Nephron (organoid): ENCODE measurements at regions not wholly inside any gene's neighbourhood (a gene's known extent, or its start where the extent isn't known, plus 50 kb on each side); places are given as distances from the start of the nearest gene placed in this dataset.

ENCODE experiments used
- H3K27ac Mint-ChIP-seq, 3 experiments: 2 replicates each; pipeline ENCODE4 v1.8.0; 2020; ENCODE audit warnings: mixed read lengths in 3 of 3, mild to moderate bottlenecking in 2 of 3, moderate library complexity in 1 of 3
- H3K27me3 Mint-ChIP-seq: 2 replicates; pipeline ENCODE4 v1.8.0; 2021; ENCODE audit warnings: low read depth, mild to moderate bottlenecking, moderate library complexity, mixed read lengths
- H3K36me3 Mint-ChIP-seq: 2 replicates; pipeline ENCODE4 v1.8.0; 2020; ENCODE audit warnings: low read depth, mixed read lengths
- H3K4me1 Mint-ChIP-seq: 2 replicates; pipeline ENCODE4 v1.8.0; 2020; ENCODE audit warnings: mixed read lengths
- H3K4me3 Mint-ChIP-seq, 3 experiments: 2 replicates each; pipeline ENCODE4 v1.8.0; 2020; ENCODE audit warnings: mild to moderate bottlenecking in 3 of 3, mixed read lengths in 3 of 3, moderate library complexity in 2 of 3
- H3K9me3 Mint-ChIP-seq: 2 replicates; pipeline ENCODE4 v1.8.0; 2020; ENCODE audit warnings: mixed read lengths
- TF ChIP-seq, protein P1 (sequence below), 3 experiments: fragments of 200-600 bp; sonication (generic); IDR thresholded peaks; one replicate each; pipeline ENCODE4 v1.5.0; 2021; ENCODE audit warnings: antibody characterized with exemption in 3 of 3; ENCODE audit not compliant: unreplicated experiment in 3 of 3

DNA sequence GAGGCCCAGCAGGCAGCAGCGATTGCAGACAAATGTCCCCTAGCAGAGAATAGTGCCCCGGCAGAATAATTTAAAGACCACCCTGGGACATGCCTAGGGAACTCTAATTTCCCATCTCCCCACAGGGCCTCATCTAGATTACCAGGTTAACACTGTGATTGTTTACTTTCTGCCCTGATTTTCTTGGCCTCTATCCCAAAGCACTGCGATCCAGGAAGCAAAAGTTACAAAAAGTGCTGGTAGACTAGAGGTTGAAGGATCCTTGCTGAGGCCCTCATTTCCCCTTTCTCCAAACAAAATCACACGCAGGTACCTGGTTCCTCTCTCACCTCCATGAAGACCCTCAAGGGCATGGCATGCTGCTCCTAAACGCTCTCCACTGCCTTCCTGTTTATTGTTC lies 229.7 kb downstream of the C1orf94 start:
- no peaks in the 10 kb centered on the region for H3K36me3 Mint-ChIP-seq
- no peaks in the 10 kb centered on the region for H3K27me3 Mint-ChIP-seq
- peaks cover 3% of the 10 kb centered on the region for H3K9me3 Mint-ChIP-seq
- no peak overlapping the region for H3K4me3 Mint-ChIP-seq
- H3K27ac Mint-ChIP-seq = peak overlapping the region; percentile 31 to 83 (median 35)
- peaks cover 27% of the 10 kb centered on the region for H3K4me1 Mint-ChIP-seq
- TF ChIP-seq, protein P1, sequence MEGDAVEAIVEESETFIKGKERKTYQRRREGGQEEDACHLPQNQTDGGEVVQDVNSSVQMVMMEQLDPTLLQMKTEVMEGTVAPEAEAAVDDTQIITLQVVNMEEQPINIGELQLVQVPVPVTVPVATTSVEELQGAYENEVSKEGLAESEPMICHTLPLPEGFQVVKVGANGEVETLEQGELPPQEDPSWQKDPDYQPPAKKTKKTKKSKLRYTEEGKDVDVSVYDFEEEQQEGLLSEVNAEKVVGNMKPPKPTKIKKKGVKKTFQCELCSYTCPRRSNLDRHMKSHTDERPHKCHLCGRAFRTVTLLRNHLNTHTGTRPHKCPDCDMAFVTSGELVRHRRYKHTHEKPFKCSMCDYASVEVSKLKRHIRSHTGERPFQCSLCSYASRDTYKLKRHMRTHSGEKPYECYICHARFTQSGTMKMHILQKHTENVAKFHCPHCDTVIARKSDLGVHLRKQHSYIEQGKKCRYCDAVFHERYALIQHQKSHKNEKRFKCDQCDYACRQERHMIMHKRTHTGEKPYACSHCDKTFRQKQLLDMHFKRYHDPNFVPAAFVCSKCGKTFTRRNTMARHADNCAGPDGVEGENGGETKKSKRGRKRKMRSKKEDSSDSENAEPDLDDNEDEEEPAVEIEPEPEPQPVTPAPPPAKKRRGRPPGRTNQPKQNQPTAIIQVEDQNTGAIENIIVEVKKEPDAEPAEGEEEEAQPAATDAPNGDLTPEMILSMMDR (IDR thresholded peaks at IDR 0.05; ENCODE audit: unreplicated experiment in 3 of 3) = no peak

DNA sequence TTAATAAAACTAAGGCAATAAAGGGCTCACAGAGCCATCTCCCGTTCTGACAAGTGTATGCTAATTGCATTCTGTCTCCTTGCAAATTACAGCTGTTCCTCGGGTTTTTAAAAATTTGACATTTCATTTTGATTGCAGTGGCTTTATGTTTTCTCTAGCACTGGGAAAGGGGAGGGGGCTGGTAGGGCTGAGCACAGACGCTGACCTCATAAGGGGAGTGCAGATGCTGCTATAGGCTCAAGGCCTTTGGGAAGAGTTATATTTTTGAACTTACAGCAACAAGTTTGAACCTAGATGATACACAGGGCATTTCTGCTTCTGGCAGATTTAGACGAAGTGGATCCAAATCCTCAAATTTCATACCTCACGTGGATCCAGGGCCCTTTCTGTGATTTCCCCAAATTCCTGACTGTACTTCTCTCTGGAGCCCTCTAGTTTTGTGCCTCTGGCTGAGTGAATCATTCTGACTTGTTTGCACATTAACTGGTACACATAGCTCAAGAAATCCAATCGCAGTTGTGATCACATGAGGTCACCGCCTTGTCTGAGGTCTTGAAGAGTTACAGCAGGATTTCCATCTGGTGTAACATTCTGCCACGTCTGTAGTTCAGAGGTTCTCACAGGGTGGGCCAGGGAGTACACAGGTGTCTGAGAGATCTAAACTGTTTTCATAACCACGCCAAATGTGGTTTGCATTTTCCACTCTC lies 230.3 kb downstream of the C1orf94 start:
- peaks cover 3% of the 10 kb centered on the region for H3K9me3 Mint-ChIP-seq
- peak overlapping the region in 1 of 3 experiments; percentile 4 for H3K4me3 Mint-ChIP-seq
- H3K36me3 Mint-ChIP-seq = no peaks in the 10 kb centered on the region
- peaks cover 27% of the 10 kb centered on the region for H3K4me1 Mint-ChIP-seq
- peak overlapping the region; percentile 31 to 83 (median 35) for H3K27ac Mint-ChIP-seq
- peaks cover 2% of the 10 kb centered on the region for H3K27me3 Mint-ChIP-seq
- TF ChIP-seq, protein P1 (IDR thresholded peaks at IDR 0.05; ENCODE audit: unreplicated experiment in 3 of 3) = no peak

DNA sequence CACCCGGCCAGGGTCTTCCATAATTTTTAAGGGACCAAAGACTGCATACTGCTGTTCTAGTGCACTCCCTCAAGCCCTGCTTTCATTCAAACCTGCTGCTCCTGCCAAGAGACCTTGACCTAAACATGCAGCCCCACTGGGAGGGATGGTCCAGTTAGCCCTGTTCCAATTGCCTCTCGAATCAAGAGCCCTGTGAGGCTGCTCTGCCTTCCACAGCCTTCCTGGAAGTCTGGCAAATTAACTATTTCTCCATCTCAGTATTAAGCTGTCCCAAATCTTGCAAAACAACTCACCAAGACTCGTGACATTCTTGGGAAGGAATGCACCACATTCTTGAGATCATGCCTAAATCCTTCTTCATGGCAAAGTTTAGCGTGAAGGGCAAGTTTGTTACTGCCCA lies 231.3 kb downstream of the C1orf94 start:
- H3K27me3 Mint-ChIP-seq = peaks cover 3% of the 10 kb centered on the region
- TF ChIP-seq, protein P1 (IDR thresholded peaks at IDR 0.05; ENCODE audit: unreplicated experiment in 3 of 3) = no peak
- no peak overlapping the region for H3K4me3 Mint-ChIP-seq
- H3K4me1 Mint-ChIP-seq = peaks cover 33% of the 10 kb centered on the region
- peaks cover 3% of the 10 kb centered on the region for H3K9me3 Mint-ChIP-seq
- no peaks in the 10 kb centered on the region for H3K36me3 Mint-ChIP-seq
- no peak overlapping the region for H3K27ac Mint-ChIP-seq

DNA sequence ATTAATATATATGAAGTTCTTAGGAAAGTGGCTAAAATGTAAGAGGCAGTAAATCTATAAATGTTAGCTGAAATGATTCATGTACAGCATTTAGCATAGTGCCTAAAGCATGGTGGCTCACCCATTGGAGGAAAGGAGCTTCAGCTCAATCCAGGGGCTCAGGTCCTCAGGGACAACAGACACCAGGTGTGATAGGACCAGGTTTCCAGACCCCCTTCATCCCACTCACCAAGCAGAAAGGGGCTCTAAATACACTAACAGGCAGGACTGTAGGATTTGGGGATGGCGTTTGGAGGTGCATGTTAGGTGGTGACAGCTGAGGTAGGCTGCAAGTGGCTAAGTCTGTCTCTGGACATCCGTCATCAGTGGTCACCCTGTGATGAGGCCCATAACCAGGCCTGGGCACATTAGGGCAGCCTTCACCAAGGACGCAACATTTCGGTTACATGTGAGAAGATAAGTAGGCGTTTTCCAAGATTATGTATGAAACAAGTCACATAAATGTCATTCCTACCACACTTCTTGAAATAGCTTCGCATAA lies 233.1 kb downstream of the C1orf94 start:
- peaks cover 42% of the 10 kb centered on the region for H3K4me1 Mint-ChIP-seq
- H3K27ac Mint-ChIP-seq = no peak overlapping the region
- H3K36me3 Mint-ChIP-seq = no peaks in the 10 kb centered on the region
- H3K4me3 Mint-ChIP-seq = no peak overlapping the region
- H3K27me3 Mint-ChIP-seq = peaks cover 12% of the 10 kb centered on the region
- no peaks in the 10 kb centered on the region for H3K9me3 Mint-ChIP-seq
- TF ChIP-seq, protein P1 (IDR thresholded peaks at IDR 0.05; ENCODE audit: unreplicated experiment in 3 of 3) = no peak

DNA sequence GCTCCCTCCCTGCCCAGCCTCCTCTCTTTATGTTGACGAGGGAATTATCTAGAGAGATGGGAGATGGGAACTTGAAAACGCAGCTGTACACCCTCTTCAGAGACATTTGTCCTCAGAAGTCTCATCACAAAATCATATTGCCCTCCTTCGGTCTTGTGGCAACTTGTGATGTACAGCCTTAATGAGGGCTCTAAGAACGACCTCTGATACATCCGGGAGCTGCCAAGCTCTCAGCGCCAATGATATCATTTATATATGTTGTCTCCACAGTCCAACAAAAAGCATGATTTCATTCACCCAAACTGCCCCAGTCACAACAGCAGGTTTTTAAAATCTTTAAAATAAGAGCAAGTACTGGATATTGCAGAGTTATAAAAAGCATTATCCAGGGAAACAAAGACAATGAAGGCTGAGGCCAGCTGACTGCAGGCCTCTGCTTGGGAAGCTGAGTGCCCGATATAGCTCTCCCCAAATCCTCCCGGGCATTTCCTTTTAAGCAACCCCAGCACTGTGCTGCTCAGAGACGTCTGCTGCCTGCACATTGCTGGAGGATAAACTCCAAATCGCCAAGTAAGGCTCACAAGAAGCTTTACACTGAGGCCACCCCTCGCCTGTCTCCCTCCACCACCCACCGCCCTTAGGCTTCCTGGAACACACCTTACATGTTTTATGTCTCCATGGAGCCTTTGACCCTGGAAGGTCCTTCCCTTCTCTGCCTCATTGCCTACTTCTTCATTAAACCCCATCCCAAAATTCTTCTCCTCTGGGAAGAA lies 236.1 kb downstream of the C1orf94 start:
- Mint-ChIP-seq H3K27ac (peak overlapping the region in 2 of 3 experiments; percentile 41 to 57), H3K4me3 (no peak overlapping the region), H3K36me3 (no peaks in the 10 kb centered on the region), H3K4me1 (peaks cover 39% of the 10 kb centered on the region), H3K27me3 (peaks cover 13% of the 10 kb centered on the region), H3K9me3 (no peaks in the 10 kb centered on the region)
- TF ChIP-seq, protein P1 (IDR thresholded peaks at IDR 0.05; ENCODE audit: unreplicated experiment in 3 of 3) = no peak
